HCT116 (cell line): ENCODE measurements at regions not wholly inside any gene's neighbourhood (a gene's known extent, or its start where the extent isn't known, plus 50 kb on each side); places are given as distances from the start of the nearest gene placed in this dataset.

Source experiments
- ATF3 ChIP-seq: IDR thresholded peaks from 2 replicates; pipeline ENCODE4 v1.6.1; 2012
- CBX3 ChIP-seq: IDR thresholded peaks from 2 replicates; pipeline ENCODE4 v1.6.1; 2012; ENCODE audit warnings: low read depth
- CTCF ChIP-seq, 3 experiments: fragments of 200-600 bp in 1 of 3; sonication (generic) in 1 of 3; IDR thresholded peaks in 2 of 3; conservative IDR thresholded peaks in 1 of 3; 2 replicates each; pipeline ENCODE4 v1.5.1; 2012 to 2017; ENCODE audit warnings: low read depth in 2 of 3, low read length in 2 of 3, antibody characterized with exemption in 1 of 3, borderline replicate concordance in 1 of 3, control low read depth in 1 of 3, mild to moderate bottlenecking in 1 of 3, mixed read lengths in 1 of 3, mixed run types in 1 of 3, moderate library complexity in 1 of 3; ENCODE audit not compliant: insufficient read depth in 1 of 3
- EGR1 ChIP-seq: IDR thresholded peaks from 2 replicates; pipeline ENCODE4 v1.6.1; 2012; ENCODE audit warnings: low read depth
- ELF1 ChIP-seq: IDR thresholded peaks from 2 replicates; pipeline ENCODE4 v1.6.1; 2012; ENCODE audit warnings: low read depth, borderline replicate concordance
- EZH2phosphoT487 ChIP-seq: fragments of 200-600 bp; IDR thresholded peaks from 2 replicates; pipeline ENCODE4 v1.6.1; 2018; ENCODE audit warnings: antibody characterized with exemption, borderline replicate concordance
- POLR2A ChIP-seq: IDR thresholded peaks from 2 replicates; pipeline ENCODE4 v1.7.0; 2011; ENCODE audit warnings: borderline replicate concordance; ENCODE audit not compliant: insufficient read depth, insufficient read length; ENCODE audit errors: extremely low read depth
- YY1 ChIP-seq: IDR thresholded peaks from 2 replicates; pipeline ENCODE4 v1.6.1; 2011; ENCODE audit warnings: low read length, low read depth, moderate library complexity, mild to moderate bottlenecking; ENCODE audit not compliant: insufficient replicate concordance; ENCODE audit errors: extremely low read depth
- ZBTB33 ChIP-seq: IDR thresholded peaks from 2 replicates; pipeline ENCODE4 v1.6.1; 2011; ENCODE audit warnings: mild to moderate bottlenecking, low read length, moderate library complexity; ENCODE audit not compliant: insufficient replicate concordance; ENCODE audit errors: extremely low read depth

- TF ChIP-seq ZBTB33 (no peak), YY1 (peak; percentile 27), ELF1 (no peak), CBX3 (peak; percentile 56; the same call in 1 of the 2 replicates), ATF3 (no peak), CTCF (IDR thresholded peaks at IDR 0.05 in 2 of 3, conservative IDR thresholded peaks at IDR 0.05 in 1 of 3; ENCODE audit: borderline replicate concordance in 1 of 3, insufficient read depth in 1 of 3, low read depth in 2 of 3, low read length in 2 of 3) (peak; percentile 64 to 80 (median 79)), EZH2phosphoT487 (no peak), EGR1 (no peak), POLR2A (no peak)
Measured at GRCh38 chr12:14256555-14257169, 108.8 kb upstream of the ATF7IP start (continued).
